ENCODE measurements at regions not wholly inside any gene's neighbourhood (a gene's known extent, or its start where the extent isn't known, plus 50 kb on each side); places are given as distances from the start of the nearest gene placed in this dataset.
"Not testable (repeated sequence)": the region's sequence is repeated elsewhere in the genome, so short reads cannot be mapped to it uniquely, and the experiment has no call there.

DNA sequence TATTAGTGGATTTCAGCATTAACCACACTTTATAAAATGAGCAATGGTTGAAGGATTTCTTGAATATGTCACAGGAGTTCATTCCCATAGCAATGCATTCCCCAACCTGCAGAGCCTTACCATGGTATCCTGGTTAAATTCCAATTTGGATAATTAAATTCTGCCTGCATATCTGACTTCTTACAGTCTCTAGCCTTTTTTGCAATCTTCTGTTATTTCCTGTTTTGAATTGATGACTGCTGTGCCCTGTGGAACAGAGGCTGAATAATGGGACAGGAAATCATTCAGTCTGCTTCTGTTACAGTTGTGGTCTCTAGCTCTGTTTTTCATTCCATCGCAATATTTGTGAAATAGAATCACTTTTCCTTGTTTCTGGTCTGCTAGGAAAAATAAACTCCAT is 1823.9 kb downstream of the PLA2G4A start:
- in situ Hi-C loops (cut with HindIII; ENCODE audit: low pct_unique_long_range_greater_than_20kb, low sequenced_read_pairs): no loop called here
- DNase-seq (ENCODE audit: low read depth, low spot score): peak; percentile 9

DNA sequence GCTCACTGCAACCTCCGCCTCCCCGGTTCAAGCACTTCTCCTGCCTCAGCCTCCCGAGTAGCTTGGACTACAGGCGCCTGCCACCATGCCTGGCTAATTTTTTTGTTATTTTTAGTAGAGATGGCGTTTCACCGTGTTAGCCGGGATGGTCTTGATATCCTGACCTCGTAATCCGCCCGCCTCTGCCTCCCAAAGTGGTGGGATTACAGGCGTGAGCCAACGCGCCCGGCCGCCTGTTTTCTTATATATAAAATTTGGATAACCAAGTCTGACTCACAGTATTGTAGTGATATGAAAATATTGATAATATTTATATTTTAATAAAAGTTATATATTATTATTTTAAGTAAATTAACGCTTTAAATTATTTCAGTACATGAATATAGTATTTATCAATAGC is 1821.7 kb downstream of the BRINP3 start:
- DNase-seq (ENCODE audit: low read depth, low spot score); in situ Hi-C loops (cut with HindIII; ENCODE audit: low pct_unique_long_range_greater_than_20kb, low sequenced_read_pairs): not testable (repeated sequence)

DNA sequence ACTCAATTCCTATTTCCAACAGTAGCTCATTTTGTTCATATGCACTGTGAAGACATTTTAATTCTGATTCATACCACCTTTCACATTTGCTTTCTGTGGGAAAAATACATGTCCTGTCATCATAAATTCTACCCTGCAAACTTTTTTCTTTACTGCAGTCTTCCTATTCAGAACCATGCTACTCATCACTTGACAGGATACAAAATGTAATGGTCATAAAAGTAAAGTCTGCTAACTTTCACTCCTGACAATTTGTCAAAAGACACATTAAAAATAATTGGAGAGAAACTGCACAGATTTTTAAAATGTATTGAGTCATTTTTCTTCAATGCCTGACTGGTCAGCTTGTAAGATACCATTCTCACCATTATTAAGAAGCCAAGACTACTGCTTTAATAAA is 1817.1 kb downstream of the BRINP3 start:
- no peak for DNase-seq (ENCODE audit: low read depth, low spot score)
- in situ Hi-C loops (cut with HindIII; ENCODE audit: low pct_unique_long_range_greater_than_20kb, low sequenced_read_pairs): no loop called here

GRCh38 chr1:188665477-188665876 is 1812.2 kb downstream of the BRINP3 start:
- in situ Hi-C loops (cut with HindIII; ENCODE audit: low pct_unique_long_range_greater_than_20kb, low sequenced_read_pairs): no loop called here
- DNase-seq (ENCODE audit: low read depth, low spot score): no peak

DNA sequence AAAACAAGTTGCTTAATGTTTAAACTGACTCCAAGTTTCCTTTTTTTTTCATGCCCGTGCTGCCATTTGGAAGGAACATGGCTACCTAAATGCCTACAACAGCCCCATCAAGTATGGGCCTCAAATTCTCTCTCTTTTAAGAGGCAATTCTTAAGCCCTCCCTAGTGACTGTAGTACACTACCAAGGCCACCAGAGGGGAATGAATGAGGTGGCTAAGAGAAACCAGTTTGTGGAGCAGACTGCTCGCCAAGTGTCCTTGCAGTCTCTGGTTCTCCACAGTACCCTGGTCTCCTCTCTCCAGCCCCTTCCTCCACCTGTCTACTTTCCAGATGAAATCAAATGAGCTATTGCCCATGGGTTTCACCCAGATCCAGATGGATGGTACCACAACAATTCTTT is 1809.6 kb downstream of the BRINP3 start:
- peak; percentile 34 for DNase-seq (ENCODE audit: low read depth, low spot score)
- in situ Hi-C loops (cut with HindIII; ENCODE audit: low pct_unique_long_range_greater_than_20kb, low sequenced_read_pairs): no loop called here

- in situ Hi-C loops (cut with HindIII; ENCODE audit: low pct_unique_long_range_greater_than_20kb, low sequenced_read_pairs): no loop called here
- no peak for DNase-seq (ENCODE audit: low read depth, low spot score)
Observed at GRCh38 chr1:188669728-188670382, 1807.8 kb downstream of the BRINP3 start.

- peak; percentile 14 for DNase-seq (ENCODE audit: low read depth, low spot score)
- in situ Hi-C loops (cut with HindIII; ENCODE audit: low pct_unique_long_range_greater_than_20kb, low sequenced_read_pairs): no loop called here
Observed at GRCh38 chr1:188670837-188671236, 1806.8 kb downstream of the BRINP3 start.

DNA sequence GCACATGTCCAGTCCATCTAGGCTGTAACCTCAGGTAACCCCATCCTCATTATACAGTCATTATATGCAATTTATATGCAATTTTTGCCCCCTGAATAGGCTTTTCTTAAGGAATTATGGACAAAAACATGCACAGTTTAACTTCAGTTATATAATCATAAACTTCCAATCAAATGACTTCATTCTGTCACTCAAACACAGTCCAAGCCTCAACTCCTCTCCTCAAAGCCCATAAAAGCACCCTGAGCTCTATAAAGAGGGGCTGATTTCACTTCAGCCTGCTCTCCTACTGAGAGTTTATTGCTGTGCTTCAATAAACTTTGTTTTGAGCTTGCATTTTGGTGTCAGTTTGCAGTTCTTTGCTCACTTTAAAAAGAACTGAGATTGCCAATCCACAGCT is 1805.5 kb downstream of the BRINP3 start:
- in situ Hi-C loops (cut with HindIII; ENCODE audit: low pct_unique_long_range_greater_than_20kb, low sequenced_read_pairs): no loop called here
- no peak for DNase-seq (ENCODE audit: low read depth, low spot score)

GRCh38 chr1:188689542-188689941 is 1788.1 kb downstream of the BRINP3 start:
- DNase-seq (ENCODE audit: low read depth, low spot score): peak; percentile 32
- in situ Hi-C loops (cut with HindIII; ENCODE audit: low pct_unique_long_range_greater_than_20kb, low sequenced_read_pairs): no loop called here

DNA sequence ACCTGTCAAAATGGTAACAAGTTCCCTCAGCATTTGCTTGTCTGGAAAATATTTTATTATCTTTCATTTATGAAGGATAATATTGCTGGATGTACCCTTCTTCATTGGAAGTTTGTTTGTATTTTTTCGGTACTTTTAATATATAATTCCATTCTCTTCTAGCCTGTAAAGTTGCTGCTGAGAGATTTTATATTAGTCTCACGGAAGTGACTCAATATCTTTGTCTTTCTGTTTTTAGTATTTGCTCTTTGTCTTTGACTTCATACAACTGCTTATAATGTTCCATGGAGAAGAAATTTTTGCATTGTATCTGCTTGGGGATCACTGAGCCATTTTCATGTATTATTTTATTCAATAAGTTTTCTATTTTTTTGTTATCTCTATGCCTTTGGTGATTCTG is 1777.5 kb downstream of the BRINP3 start:
- in situ Hi-C loops (cut with HindIII; ENCODE audit: low pct_unique_long_range_greater_than_20kb, low sequenced_read_pairs): no loop called here
- DNase-seq (ENCODE audit: low read depth, low spot score): no peak

DNA sequence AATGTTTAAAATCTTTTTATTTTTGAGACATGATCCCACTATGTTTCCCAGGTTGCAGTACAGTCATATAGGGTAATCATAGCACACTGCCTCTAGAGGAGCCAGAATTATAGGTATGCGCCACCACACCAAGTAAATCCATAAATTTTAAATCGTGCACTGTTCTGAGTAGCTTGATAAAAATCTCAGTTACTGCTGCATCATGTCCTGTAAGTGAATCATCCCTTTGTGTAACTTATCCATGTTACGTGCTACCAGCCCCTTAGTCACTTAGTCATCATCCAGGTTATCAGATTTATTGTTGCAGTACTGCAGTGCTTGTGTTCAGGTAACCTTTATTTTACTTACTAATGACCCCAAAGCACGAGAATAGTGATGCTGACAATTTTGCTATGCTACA is 1770.9 kb downstream of the BRINP3 start:
- peak; percentile 47 for DNase-seq (ENCODE audit: low read depth, low spot score)
- in situ Hi-C loops (cut with HindIII; ENCODE audit: low pct_unique_long_range_greater_than_20kb, low sequenced_read_pairs): no loop called here

GRCh38 chr1:188708795-188709535 is 1768.7 kb downstream of the BRINP3 start:
- in situ Hi-C loops (cut with HindIII; ENCODE audit: low pct_unique_long_range_greater_than_20kb, low sequenced_read_pairs): no loop called here
- DNase-seq (ENCODE audit: low read depth, low spot score): peak; percentile 43

DNA sequence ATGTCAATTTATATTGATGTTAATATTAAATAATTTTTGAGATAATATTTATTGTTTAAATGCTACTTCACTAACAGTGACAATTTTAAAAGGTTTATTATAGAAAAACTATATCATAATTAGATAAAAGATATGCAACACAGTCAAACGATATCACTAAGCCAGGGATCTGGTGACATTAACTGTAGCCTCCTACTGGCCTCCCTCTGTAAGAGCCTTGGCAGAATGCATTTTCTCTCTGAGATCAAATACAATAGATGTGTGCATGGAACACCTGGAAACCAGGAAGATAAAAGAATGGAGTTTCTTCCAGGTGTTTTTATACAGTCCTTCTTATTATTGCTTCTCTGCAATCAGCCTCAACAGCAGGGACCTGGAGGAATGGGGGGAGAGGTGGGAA is 1762.1 kb downstream of the BRINP3 start:
- in situ Hi-C loops (cut with HindIII; ENCODE audit: low pct_unique_long_range_greater_than_20kb, low sequenced_read_pairs): no loop called here
- DNase-seq (ENCODE audit: low read depth, low spot score): peak; percentile 21

DNA sequence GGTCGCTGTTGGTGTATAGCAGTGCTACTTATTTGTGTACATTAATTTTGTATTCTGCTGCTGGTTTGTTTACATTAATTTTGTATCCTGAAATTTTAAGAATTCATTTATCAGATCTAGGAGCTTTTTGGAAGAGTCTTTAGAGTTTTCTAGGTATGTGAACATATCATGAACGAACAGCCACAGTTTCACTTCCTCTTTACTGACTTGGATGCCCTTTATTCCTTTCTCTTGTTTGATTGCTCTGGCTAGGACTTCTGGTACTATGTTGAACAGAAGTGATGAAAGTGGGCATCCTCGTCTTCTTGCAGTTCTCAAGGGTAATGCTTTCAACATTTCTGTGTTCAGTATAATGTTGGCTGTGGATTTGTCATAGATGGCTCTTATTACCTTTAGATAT is 1757.9 kb downstream of the BRINP3 start:
- no peak for DNase-seq (ENCODE audit: low read depth, low spot score)
- in situ Hi-C loops (cut with HindIII; ENCODE audit: low pct_unique_long_range_greater_than_20kb, low sequenced_read_pairs): no loop called here

DNA sequence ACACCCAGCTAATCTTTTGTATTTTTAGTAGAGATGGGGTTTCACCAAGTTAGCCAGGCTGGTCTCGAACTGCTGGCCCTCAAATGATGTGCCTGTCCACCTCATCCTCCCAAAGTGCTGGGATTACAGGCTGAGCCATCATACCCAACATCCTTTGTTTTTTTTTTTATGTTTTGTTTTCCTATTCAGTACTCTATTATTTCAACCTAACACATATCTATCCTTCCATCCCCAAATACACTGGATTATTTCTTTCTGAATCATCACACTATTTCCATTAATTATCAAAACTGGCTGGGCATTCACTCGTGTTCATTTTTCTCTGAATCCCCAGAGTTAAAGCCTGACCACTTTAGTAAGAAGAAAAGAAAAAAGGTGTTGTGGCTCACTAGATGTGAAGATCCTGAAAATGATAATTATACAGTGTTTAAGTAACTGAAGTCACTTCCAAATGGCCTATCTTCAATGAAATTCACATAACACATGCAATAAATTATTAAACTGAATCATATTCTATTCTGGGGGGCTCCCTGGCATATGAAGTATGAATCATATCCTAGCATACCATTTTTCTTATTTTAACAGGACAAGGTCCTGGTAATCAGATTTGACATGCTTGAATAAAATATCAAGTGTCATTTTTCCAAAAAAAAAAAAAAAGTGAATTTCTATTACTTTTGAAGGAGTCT is 1754.2 kb downstream of the BRINP3 start:
- no peak for DNase-seq (ENCODE audit: low read depth, low spot score)
- in situ Hi-C loops (cut with HindIII; ENCODE audit: low pct_unique_long_range_greater_than_20kb, low sequenced_read_pairs): no loop called here

- DNase-seq (ENCODE audit: low read depth, low spot score): no peak
- in situ Hi-C loops (cut with HindIII; ENCODE audit: low pct_unique_long_range_greater_than_20kb, low sequenced_read_pairs): no loop called here
Observed at GRCh38 chr1:188729039-188729438, 1748.6 kb downstream of the BRINP3 start.

GRCh38 chr1:188735567-188735966 is 1742.1 kb downstream of the BRINP3 start:
- in situ Hi-C loops (cut with HindIII; ENCODE audit: low pct_unique_long_range_greater_than_20kb, low sequenced_read_pairs): no loop called here
- peak; percentile 56 for DNase-seq (ENCODE audit: low read depth, low spot score)

GRCh38 chr1:188749275-188749674 is 1728.4 kb downstream of the BRINP3 start:
- in situ Hi-C loops (cut with HindIII; ENCODE audit: low pct_unique_long_range_greater_than_20kb, low sequenced_read_pairs); DNase-seq (ENCODE audit: low read depth, low spot score): not testable (repeated sequence)

DNA sequence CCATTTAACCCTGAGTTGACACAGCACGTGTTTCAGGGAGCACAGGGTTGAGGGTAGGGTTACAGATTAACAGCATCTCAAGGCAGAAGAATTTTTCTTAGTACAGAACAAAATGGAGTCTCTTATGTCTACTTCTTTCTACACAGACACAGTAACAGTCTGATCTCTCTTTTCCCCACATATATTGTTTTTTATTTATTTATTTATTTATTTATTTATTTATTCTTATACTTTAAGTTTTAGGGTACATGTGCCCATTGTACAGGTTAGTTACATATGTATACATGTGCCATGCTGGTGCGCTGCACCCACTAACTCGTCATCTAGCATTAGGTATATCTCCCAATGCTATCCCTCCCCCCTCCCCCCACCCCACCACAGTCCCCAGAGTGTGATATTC is 1725.6 kb downstream of the BRINP3 start:
- in situ Hi-C loops (cut with HindIII; ENCODE audit: low pct_unique_long_range_greater_than_20kb, low sequenced_read_pairs); DNase-seq (ENCODE audit: low read depth, low spot score): not testable (repeated sequence)

Data from SK-MEL-5 (cell line).